ENCODE measurements at regions not wholly inside any gene's neighbourhood (a gene's known extent, or its start where the extent isn't known, plus 50 kb on each side); places are given as distances from the start of the nearest gene placed in this dataset.

- TF ChIP-seq ZNF408 (CRISPR knock-in tag; IDR thresholded peaks at IDR 0.05; ENCODE audit: low read depth) (no peak), SMAD4 (CRISPR knock-in tag; conservative IDR thresholded peaks at IDR 0.05) (no peak), HMG20B (CRISPR knock-in tag; IDR thresholded peaks at IDR 0.05) (no peak), TBL1XR1 (IDR thresholded peaks at IDR 0.05; ENCODE audit: low read length in 2 of 2) (no peak), PHF21A (IDR thresholded peaks at IDR 0.05; ENCODE audit: borderline replicate concordance, low read depth) (no peak), CREB3L1 (IDR thresholded peaks at IDR 0.05; ENCODE audit: borderline replicate concordance, low read depth) (no peak), CBX3 (IDR thresholded peaks at IDR 0.05; ENCODE audit: borderline replicate concordance in 1 of 2, low read length in 2 of 2) (no peak), KAT8 (IDR thresholded peaks at IDR 0.05; ENCODE audit: low read depth) (no peak)
Observed at GRCh38 chr2:222127660-222128059, 171.1 kb downstream of the PAX3 start (continued).

- POLR2A ChIA-PET = no interaction called here
- FAIRE-seq (no peak), DNase-seq (ENCODE audit: extremely low read depth in 1 of 4, low spot score in 3 of 4) (no peak), ATAC-seq (no peak)
- Histone ChIP-seq H3K36me3 (ENCODE audit: control insufficient read depth, insufficient read depth, low read length) (no peaks in the 10 kb centered on the region), H3K4me1 (replicated peaks in 1 of 2; ENCODE audit: control insufficient read depth in 2 of 2, insufficient read depth in 2 of 2, low read length in 2 of 2) (no peaks in the 10 kb centered on the region), H3K27ac (ENCODE audit: extremely low read depth, low read depth, low read length) (no peak overlapping the region), H3K9ac (ENCODE audit: insufficient read depth in 1 of 2, low read depth in 2 of 2, low read length in 2 of 2) (no peak overlapping the region), H2AFZ (ENCODE audit: low read depth, low read length) (no peak overlapping the region), H3K4me3 (no peak overlapping the region), H3K9me1 (ENCODE audit: control insufficient read depth, insufficient read depth, low read length) (no peaks in the 10 kb centered on the region), H3K4me2 (ENCODE audit: insufficient read depth, low read length) (no peak overlapping the region), H3K27me3 (ENCODE audit: control insufficient read depth in 2 of 2, insufficient read depth in 2 of 2, low read length in 2 of 2) (no peaks in the 10 kb centered on the region), H4K20me1 (replicated peaks; ENCODE audit: control insufficient read depth, insufficient read depth, low read length) (no peaks in the 10 kb centered on the region), H3K79me2 (ENCODE audit: control insufficient read depth, insufficient read depth, low read length) (no peaks in the 10 kb centered on the region), H3K9me3 (replicated peaks; ENCODE audit: control insufficient read depth, insufficient read depth, low read depth, low read length) (no peaks in the 10 kb centered on the region)
- CTCF ChIA-PET (ENCODE audit: low intra/inter-chr PET ratio) = no interaction called here
- TF ChIP-seq MXD1 (CRISPR knock-in tag; IDR thresholded peaks at IDR 0.05; ENCODE audit: borderline replicate concordance, poor library complexity, severe bottlenecking) = no peak
- TF ChIP-seq FOXJ2 (tag; IDR thresholded peaks at IDR 0.05) = no peak
- TF ChIP-seq TFE3 (CRISPR knock-in tag; IDR thresholded peaks at IDR 0.05) = no peak
- TF ChIP-seq ZNF449 (CRISPR knock-in tag; IDR thresholded peaks at IDR 0.05) = no peak
- no TSS peak for BruUV-seq (replicated peaks)
- intact Hi-C loops (cut with micrococcal nuclease) = no loop called here
- in situ Hi-C loops (cut with MboI) = no loop called here
Observed at GRCh38 chr2:222120933-222121332, 177.9 kb downstream of the PAX3 start.

All from K562 (cell line).